Suppressor macrophage (primary cell): ENCODE measurements at regions not wholly inside any gene's neighbourhood (a gene's known extent, or its start where the extent isn't known, plus 50 kb on each side); places are given as distances from the start of the nearest gene placed in this dataset.
"Not testable (repeated sequence)": the region's sequence is repeated elsewhere in the genome, so short reads cannot be mapped to it uniquely, and the experiment has no call there.

Experiments
- DNase-seq, 4 experiments: peaks; one replicate each; pipeline ENCODE4 v3.0.0-alpha.2; 2020 to 2022

GRCh38 chrX:5695971-5696370 is 532.7 kb downstream of the NLGN4X start:
- no peak for DNase-seq

GRCh38 chrX:5683996-5684395 is 544.7 kb downstream of the NLGN4X start:
- DNase-seq, result no peak

GRCh38 chrX:5681159-5681558 is 547.5 kb downstream of the NLGN4X start:
- DNase-seq, result peak in 2 of 4 experiments; percentile 15 to 36

- DNase-seq, result no peak
Observed at GRCh38 chrX:5674036-5674435, 554.6 kb downstream of the NLGN4X start.

- no peak for DNase-seq
Observed at GRCh38 chrX:5672099-5672498, 556.6 kb downstream of the NLGN4X start.

GRCh38 chrX:5666689-5667088 is 562.0 kb downstream of the NLGN4X start:
- not testable (repeated sequence) for DNase-seq

- DNase-seq, result no peak
Observed at GRCh38 chrX:5656544-5656943, 572.1 kb downstream of the NLGN4X start.

- DNase-seq, result no peak
Observed at GRCh38 chrX:5650904-5651303, 577.8 kb downstream of the NLGN4X start.

GRCh38 chrX:5648941-5649568 is 579.6 kb downstream of the NLGN4X start:
- DNase-seq, result no peak

GRCh38 chrX:5646818-5647217 is 581.8 kb downstream of the NLGN4X start:
- peak; percentile 15 to 69 (median 42) for DNase-seq

GRCh38 chrX:5644776-5645175 is 583.9 kb downstream of the NLGN4X start:
- DNase-seq, result no peak

- no peak for DNase-seq
Observed at GRCh38 chrX:5640071-5640470, 588.6 kb downstream of the NLGN4X start.

GRCh38 chrX:5638572-5638971 is 590.1 kb downstream of the NLGN4X start:
- DNase-seq, result no peak

GRCh38 chrX:5632887-5633286 is 595.8 kb downstream of the NLGN4X start:
- peak in 2 of 4 experiments; percentile 3 to 7 for DNase-seq

- DNase-seq, result no peak
Observed at GRCh38 chrX:5632061-5632614, 596.5 kb downstream of the NLGN4X start.

- no peak for DNase-seq
Observed at GRCh38 chrX:5617666-5618065, 611.0 kb downstream of the NLGN4X start.

GRCh38 chrX:5595570-5595969 is 633.1 kb downstream of the NLGN4X start:
- no peak for DNase-seq

GRCh38 chrX:5586726-5587125 is 641.9 kb downstream of the NLGN4X start:
- no peak for DNase-seq

GRCh38 chrX:5575407-5575806 is 653.3 kb downstream of the NLGN4X start:
- DNase-seq, result no peak

GRCh38 chrX:5568934-5569333 is 659.7 kb downstream of the NLGN4X start:
- no peak for DNase-seq

GRCh38 chrX:5559386-5559785 is 669.3 kb downstream of the NLGN4X start:
- no peak for DNase-seq

- no peak for DNase-seq
Observed at GRCh38 chrX:5549512-5549911, 679.2 kb downstream of the NLGN4X start.

GRCh38 chrX:5537098-5537497 is 691.6 kb downstream of the NLGN4X start:
- no peak for DNase-seq

- no peak for DNase-seq
Observed at GRCh38 chrX:5536261-5536660, 692.4 kb downstream of the NLGN4X start.

GRCh38 chrX:5528057-5528456 is 700.6 kb downstream of the NLGN4X start:
- no peak for DNase-seq
